GM23338 (cell line): ENCODE measurements at regions not wholly inside any gene's neighbourhood (a gene's known extent, or its start where the extent isn't known, plus 50 kb on each side); places are given as distances from the start of the nearest gene placed in this dataset.

Experiments used
- ATAC-seq: fragments of 200-7000 bp; cut with Tn5 transposase; 3 replicates; pipeline ENCODE4 v1.9.1; 2020
- DNase-seq: peaks from one replicate; pipeline ENCODE4 v3.0.0-alpha.2; 2015; ENCODE audit warnings: low spot score
- H2AFZ ChIP-seq: fragments of 200-600 bp; sonication (generic); 2 replicates; pipeline ENCODE4 v1.8.0; 2016; ENCODE audit warnings: antibody characterized with exemption, mild to moderate bottlenecking, moderate library complexity
- H3F3A ChIP-seq: fragments of 200-600 bp; sonication (generic); replicated peaks from 2 replicates; pipeline ENCODE4 v1.8.0; 2017; ENCODE audit warnings: antibody characterized with exemption, mixed run types, low read depth
- H3K27ac ChIP-seq: fragments of 200-600 bp; sonication (generic); 2 replicates; pipeline ENCODE4 v1.6.1; 2016; ENCODE audit warnings: low read depth
- H3K27me3 ChIP-seq: fragments of 200-600 bp; sonication (generic); 2 replicates; pipeline ENCODE4 v1.8.0; 2016; ENCODE audit warnings: mild to moderate bottlenecking, mixed run types, moderate library complexity; ENCODE audit not compliant: insufficient read depth
- H3K36me3 ChIP-seq: fragments of 200-600 bp; sonication (generic); 2 replicates; pipeline ENCODE4 v1.8.0; 2016; ENCODE audit warnings: mild to moderate bottlenecking; ENCODE audit not compliant: insufficient read depth
- H3K4me1 ChIP-seq: fragments of 200-600 bp; sonication (generic); 2 replicates; pipeline ENCODE4 v1.8.0; 2016; ENCODE audit warnings: mild to moderate bottlenecking, moderate library complexity; ENCODE audit not compliant: insufficient read depth
- H3K4me2 ChIP-seq: fragments of 200-600 bp; sonication (generic); 2 replicates; pipeline ENCODE4 v1.7.1; 2017; ENCODE audit warnings: mixed run types
- H3K4me3 ChIP-seq: fragments of 200-600 bp; sonication (generic); 2 replicates; pipeline ENCODE4 v1.6.1; 2016; ENCODE audit warnings: mixed run types
- H3K79me2 ChIP-seq: fragments of 200-600 bp; sonication (generic); replicated peaks from 2 replicates; pipeline ENCODE4 v1.8.0; 2017; ENCODE audit warnings: mild to moderate bottlenecking; ENCODE audit not compliant: insufficient read depth
- H3K9me2 ChIP-seq: fragments of 200-600 bp; sonication (generic); 2 replicates; pipeline ENCODE4 v1.8.0; 2017; ENCODE audit not compliant: insufficient read depth
- H4K20me1 ChIP-seq: fragments of 200-600 bp; sonication (generic); replicated peaks from 2 replicates; pipeline ENCODE4 v1.8.0; 2017; ENCODE audit warnings: mild to moderate bottlenecking; ENCODE audit not compliant: insufficient read depth
- H3K27ac Mint-ChIP-seq: 2 replicates; pipeline ENCODE4 v1.8.0; 2020; ENCODE audit warnings: inconsistent platforms, mild to moderate bottlenecking, moderate library complexity, mixed read lengths
- H3K27me3 Mint-ChIP-seq: 3 replicates; pipeline ENCODE4 v1.8.0; 2022; ENCODE audit warnings: low read depth, mild to moderate bottlenecking, moderate library complexity, mixed read lengths, inconsistent platforms; ENCODE audit not compliant: insufficient read depth, poor library complexity
- H3K36me3 Mint-ChIP-seq: 3 replicates; pipeline ENCODE4 v1.8.0; 2021; ENCODE audit warnings: low read depth, mild to moderate bottlenecking, inconsistent platforms, moderate library complexity, mixed read lengths
- H3K4me1 Mint-ChIP-seq: 3 replicates; pipeline ENCODE4 v1.8.0; 2020; ENCODE audit warnings: mild to moderate bottlenecking, inconsistent platforms, mixed read lengths
- H3K4me3 Mint-ChIP-seq: 3 replicates; pipeline ENCODE4 v1.8.0; 2021; ENCODE audit warnings: moderate library complexity, mild to moderate bottlenecking, inconsistent platforms, mixed read lengths
- H3K9me3 Mint-ChIP-seq: 3 replicates; pipeline ENCODE4 v1.8.0; 2020; ENCODE audit warnings: moderate library complexity, mild to moderate bottlenecking, inconsistent platforms, mixed read lengths
- CREB1 ChIP-seq: fragments of 250-450 bp; sonication (Bioruptor Pico); IDR thresholded peaks from 2 replicates; pipeline ENCODE4 v1.5.0; 2020; ENCODE audit warnings: low read depth, mild to moderate bottlenecking, moderate library complexity
- EZH2 ChIP-seq: fragments of 200-600 bp; sonication (generic); IDR thresholded peaks from one replicate; pipeline ENCODE4 v1.8.0; 2017; ENCODE audit warnings: antibody characterized with exemption, mild to moderate bottlenecking, low read depth; ENCODE audit not compliant: unreplicated experiment
- EZH2phosphoT487 ChIP-seq: fragments of 200-600 bp; sonication (generic); IDR thresholded peaks from one replicate; pipeline ENCODE4 v1.8.1; 2018; ENCODE audit warnings: antibody characterized with exemption; ENCODE audit not compliant: unreplicated experiment
- JUNB ChIP-seq: IDR thresholded peaks from one replicate; pipeline ENCODE4 v1.6.1; 2016; ENCODE audit warnings: antibody characterized with exemption; ENCODE audit not compliant: unreplicated experiment
- NANOG ChIP-seq: IDR thresholded peaks from 2 replicates; pipeline ENCODE4 v1.6.1; 2016; ENCODE audit warnings: antibody characterized with exemption, borderline replicate concordance
- POLR2AphosphoS5 ChIP-seq: IDR thresholded peaks from 2 replicates; pipeline ENCODE4 v1.6.1; 2016; ENCODE audit warnings: antibody characterized with exemption, low read depth
- STAT1 ChIP-seq: IDR thresholded peaks from one replicate; pipeline ENCODE4 v1.6.1; 2016; ENCODE audit warnings: antibody characterized with exemption; ENCODE audit not compliant: unreplicated experiment
- ZNF114 ChIP-seq: fragments of 250-450 bp; sonication (Bioruptor Pico); IDR thresholded peaks from 2 replicates; pipeline ENCODE4 v1.5.0; 2020; ENCODE audit warnings: mild to moderate bottlenecking, moderate library complexity
- ZNF331 ChIP-seq: fragments of 250-450 bp; sonication (Bioruptor Pico); IDR thresholded peaks from 2 replicates; pipeline ENCODE4 v1.5.0; 2020; ENCODE audit warnings: low read depth, mild to moderate bottlenecking, moderate library complexity
- TF ChIP-seq, protein P1 (sequence below): IDR thresholded peaks from 2 replicates; pipeline ENCODE4 v1.6.1; 2016; ENCODE audit warnings: antibody characterized with exemption
- TF ChIP-seq, protein P2 (sequence below), 2 experiments: fragments of 200-600 bp in 1 of 2; sonication (generic) in 1 of 2; conservative IDR thresholded peaks; 2 replicates each; pipeline versions ENCODE4 v1.5.1 to v1.6.1; 2016 to 2017; ENCODE audit warnings: antibody characterized with exemption in 2 of 2, low read depth in 2 of 2, mild to moderate bottlenecking in 2 of 2, moderate library complexity in 1 of 2
- TF ChIP-seq, protein P3 (sequence below): fragments of 250-450 bp; sonication (Bioruptor Pico); IDR thresholded peaks from 2 replicates; pipeline ENCODE4 v1.5.0; 2020; ENCODE audit warnings: mild to moderate bottlenecking, moderate library complexity
- TF ChIP-seq, protein P4 (sequence below): IDR thresholded peaks from one replicate; pipeline ENCODE4 v1.6.1; 2018; ENCODE audit warnings: antibody characterized with exemption; ENCODE audit not compliant: unreplicated experiment

DNA sequence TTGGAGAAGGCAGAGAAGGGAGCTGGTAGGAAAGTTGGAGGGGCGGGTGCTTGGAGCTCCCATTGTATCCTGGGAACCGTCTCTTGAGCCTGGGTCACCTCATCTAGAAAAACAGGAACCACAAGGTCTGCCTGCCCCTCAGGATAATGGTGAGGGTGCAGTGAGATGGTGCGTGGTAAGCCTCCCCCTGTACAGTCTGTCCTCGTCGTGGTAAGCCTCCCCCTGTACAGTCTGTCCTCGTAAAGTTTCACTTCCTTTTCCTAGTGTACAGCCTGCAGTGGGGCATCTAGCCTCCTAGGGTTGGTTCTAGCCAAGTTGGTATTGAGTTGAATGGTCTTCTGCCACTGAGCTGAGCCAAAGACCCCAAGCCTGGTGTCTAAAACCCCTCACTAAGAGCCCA lies 66.5 kb upstream of the IGSF21 start:
- Histone ChIP-seq H3K27ac (no peak overlapping the region), H3F3A (no peaks in the 10 kb centered on the region), H3K4me1 (no peaks in the 10 kb centered on the region), H3K9me2 (no peaks in the 10 kb centered on the region), H3K36me3 (no peaks in the 10 kb centered on the region), H3K4me3 (no peak overlapping the region), H3K4me2 (no peak overlapping the region), H3K27me3 (0 out of 2 replicates have a peak, but pooled peaks cover 4% of the 10 kb centered on the region), H3K79me2 (no peaks in the 10 kb centered on the region), H4K20me1 (no peaks in the 10 kb centered on the region), H2AFZ (no peak overlapping the region)
- Mint-ChIP-seq H3K4me3 (no peak overlapping the region), H3K36me3 (no peaks in the 10 kb centered on the region), H3K27me3 (peaks cover 7% of the 10 kb centered on the region), H3K4me1 (no peaks in the 10 kb centered on the region; the same call in 1 of the 3 replicates), H3K9me3 (no peaks in the 10 kb centered on the region), H3K27ac (no peak overlapping the region)
- ATAC-seq: no peak
- TF ChIP-seq, protein P1, sequence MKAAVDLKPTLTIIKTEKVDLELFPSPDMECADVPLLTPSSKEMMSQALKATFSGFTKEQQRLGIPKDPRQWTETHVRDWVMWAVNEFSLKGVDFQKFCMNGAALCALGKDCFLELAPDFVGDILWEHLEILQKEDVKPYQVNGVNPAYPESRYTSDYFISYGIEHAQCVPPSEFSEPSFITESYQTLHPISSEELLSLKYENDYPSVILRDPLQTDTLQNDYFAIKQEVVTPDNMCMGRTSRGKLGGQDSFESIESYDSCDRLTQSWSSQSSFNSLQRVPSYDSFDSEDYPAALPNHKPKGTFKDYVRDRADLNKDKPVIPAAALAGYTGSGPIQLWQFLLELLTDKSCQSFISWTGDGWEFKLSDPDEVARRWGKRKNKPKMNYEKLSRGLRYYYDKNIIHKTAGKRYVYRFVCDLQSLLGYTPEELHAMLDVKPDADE: no peak
- TF ChIP-seq NANOG: no peak
- TF ChIP-seq ZNF331 (CRISPR knock-in tag): no peak
- TF ChIP-seq, protein P2, sequence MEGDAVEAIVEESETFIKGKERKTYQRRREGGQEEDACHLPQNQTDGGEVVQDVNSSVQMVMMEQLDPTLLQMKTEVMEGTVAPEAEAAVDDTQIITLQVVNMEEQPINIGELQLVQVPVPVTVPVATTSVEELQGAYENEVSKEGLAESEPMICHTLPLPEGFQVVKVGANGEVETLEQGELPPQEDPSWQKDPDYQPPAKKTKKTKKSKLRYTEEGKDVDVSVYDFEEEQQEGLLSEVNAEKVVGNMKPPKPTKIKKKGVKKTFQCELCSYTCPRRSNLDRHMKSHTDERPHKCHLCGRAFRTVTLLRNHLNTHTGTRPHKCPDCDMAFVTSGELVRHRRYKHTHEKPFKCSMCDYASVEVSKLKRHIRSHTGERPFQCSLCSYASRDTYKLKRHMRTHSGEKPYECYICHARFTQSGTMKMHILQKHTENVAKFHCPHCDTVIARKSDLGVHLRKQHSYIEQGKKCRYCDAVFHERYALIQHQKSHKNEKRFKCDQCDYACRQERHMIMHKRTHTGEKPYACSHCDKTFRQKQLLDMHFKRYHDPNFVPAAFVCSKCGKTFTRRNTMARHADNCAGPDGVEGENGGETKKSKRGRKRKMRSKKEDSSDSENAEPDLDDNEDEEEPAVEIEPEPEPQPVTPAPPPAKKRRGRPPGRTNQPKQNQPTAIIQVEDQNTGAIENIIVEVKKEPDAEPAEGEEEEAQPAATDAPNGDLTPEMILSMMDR (conservative IDR thresholded peaks at IDR 0.05; ENCODE audit: low read depth in 2 of 2): no peak
- TF ChIP-seq JUNB: no peak
- TF ChIP-seq POLR2AphosphoS5: no peak
- TF ChIP-seq EZH2: no peak
- TF ChIP-seq STAT1: no peak
- TF ChIP-seq ZNF114 (CRISPR knock-in tag): no peak
- TF ChIP-seq, protein P3, sequence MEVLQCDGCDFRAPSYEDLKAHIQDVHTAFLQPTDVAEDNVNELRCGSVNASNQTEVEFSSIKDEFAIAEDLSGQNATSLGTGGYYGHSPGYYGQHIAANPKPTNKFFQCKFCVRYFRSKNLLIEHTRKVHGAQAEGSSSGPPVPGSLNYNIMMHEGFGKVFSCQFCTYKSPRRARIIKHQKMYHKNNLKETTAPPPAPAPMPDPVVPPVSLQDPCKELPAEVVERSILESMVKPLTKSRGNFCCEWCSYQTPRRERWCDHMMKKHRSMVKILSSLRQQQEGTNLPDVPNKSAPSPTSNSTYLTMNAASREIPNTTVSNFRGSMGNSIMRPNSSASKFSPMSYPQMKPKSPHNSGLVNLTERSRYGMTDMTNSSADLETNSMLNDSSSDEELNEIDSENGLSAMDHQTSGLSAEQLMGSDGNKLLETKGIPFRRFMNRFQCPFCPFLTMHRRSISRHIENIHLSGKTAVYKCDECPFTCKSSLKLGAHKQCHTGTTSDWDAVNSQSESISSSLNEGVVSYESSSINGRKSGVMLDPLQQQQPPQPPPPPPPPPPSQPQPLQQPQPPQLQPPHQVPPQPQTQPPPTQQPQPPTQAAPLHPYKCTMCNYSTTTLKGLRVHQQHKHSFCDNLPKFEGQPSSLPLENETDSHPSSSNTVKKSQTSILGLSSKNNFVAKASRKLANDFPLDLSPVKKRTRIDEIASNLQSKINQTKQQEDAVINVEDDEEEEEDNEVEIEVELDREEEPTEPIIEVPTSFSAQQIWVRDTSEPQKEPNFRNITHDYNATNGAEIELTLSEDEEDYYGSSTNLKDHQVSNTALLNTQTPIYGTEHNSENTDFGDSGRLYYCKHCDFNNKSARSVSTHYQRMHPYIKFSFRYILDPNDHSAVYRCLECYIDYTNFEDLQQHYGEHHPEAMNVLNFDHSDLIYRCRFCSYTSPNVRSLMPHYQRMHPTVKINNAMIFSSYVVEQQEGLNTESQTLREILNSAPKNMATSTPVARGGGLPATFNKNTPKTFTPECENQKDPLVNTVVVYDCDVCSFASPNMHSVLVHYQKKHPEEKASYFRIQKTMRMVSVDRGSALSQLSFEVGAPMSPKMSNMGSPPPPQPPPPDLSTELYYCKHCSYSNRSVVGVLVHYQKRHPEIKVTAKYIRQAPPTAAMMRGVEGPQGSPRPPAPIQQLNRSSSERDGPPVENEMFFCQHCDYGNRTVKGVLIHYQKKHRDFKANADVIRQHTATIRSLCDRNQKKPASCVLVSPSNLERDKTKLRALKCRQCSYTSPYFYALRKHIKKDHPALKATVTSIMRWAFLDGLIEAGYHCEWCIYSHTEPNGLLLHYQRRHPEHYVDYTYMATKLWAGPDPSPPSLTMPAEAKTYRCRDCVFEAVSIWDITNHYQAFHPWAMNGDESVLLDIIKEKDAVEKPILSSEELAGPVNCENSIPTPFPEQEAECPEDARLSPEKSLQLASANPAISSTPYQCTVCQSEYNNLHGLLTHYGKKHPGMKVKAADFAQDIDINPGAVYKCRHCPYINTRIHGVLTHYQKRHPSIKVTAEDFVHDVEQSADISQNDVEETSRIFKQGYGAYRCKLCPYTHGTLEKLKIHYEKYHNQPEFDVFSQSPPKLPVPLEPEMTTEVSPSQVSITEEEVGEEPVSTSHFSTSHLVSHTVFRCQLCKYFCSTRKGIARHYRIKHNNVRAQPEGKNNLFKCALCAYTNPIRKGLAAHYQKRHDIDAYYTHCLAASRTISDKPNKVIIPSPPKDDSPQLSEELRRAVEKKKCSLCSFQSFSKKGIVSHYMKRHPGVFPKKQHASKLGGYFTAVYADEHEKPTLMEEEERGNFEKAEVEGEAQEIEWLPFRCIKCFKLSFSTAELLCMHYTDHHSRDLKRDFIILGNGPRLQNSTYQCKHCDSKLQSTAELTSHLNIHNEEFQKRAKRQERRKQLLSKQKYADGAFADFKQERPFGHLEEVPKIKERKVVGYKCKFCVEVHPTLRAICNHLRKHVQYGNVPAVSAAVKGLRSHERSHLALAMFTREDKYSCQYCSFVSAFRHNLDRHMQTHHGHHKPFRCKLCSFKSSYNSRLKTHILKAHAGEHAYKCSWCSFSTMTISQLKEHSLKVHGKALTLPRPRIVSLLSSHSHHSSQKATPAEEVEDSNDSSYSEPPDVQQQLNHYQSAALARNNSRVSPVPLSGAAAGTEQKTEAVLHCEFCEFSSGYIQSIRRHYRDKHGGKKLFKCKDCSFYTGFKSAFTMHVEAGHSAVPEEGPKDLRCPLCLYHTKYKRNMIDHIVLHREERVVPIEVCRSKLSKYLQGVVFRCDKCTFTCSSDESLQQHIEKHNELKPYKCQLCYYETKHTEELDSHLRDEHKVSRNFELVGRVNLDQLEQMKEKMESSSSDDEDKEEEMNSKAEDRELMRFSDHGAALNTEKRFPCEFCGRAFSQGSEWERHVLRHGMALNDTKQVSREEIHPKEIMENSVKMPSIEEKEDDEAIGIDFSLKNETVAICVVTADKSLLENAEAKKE (CRISPR knock-in tag): no peak
- TF ChIP-seq, protein P4, sequence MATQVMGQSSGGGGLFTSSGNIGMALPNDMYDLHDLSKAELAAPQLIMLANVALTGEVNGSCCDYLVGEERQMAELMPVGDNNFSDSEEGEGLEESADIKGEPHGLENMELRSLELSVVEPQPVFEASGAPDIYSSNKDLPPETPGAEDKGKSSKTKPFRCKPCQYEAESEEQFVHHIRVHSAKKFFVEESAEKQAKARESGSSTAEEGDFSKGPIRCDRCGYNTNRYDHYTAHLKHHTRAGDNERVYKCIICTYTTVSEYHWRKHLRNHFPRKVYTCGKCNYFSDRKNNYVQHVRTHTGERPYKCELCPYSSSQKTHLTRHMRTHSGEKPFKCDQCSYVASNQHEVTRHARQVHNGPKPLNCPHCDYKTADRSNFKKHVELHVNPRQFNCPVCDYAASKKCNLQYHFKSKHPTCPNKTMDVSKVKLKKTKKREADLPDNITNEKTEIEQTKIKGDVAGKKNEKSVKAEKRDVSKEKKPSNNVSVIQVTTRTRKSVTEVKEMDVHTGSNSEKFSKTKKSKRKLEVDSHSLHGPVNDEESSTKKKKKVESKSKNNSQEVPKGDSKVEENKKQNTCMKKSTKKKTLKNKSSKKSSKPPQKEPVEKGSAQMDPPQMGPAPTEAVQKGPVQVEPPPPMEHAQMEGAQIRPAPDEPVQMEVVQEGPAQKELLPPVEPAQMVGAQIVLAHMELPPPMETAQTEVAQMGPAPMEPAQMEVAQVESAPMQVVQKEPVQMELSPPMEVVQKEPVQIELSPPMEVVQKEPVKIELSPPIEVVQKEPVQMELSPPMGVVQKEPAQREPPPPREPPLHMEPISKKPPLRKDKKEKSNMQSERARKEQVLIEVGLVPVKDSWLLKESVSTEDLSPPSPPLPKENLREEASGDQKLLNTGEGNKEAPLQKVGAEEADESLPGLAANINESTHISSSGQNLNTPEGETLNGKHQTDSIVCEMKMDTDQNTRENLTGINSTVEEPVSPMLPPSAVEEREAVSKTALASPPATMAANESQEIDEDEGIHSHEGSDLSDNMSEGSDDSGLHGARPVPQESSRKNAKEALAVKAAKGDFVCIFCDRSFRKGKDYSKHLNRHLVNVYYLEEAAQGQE: no peak
- no peak for TF ChIP-seq EZH2phosphoT487
- no peak for TF ChIP-seq CREB1 (CRISPR knock-in tag)
- DNase-seq: no peak
